ENCODE measurements at regions not wholly inside any gene's neighbourhood (a gene's known extent, or its start where the extent isn't known, plus 50 kb on each side); places are given as distances from the start of the nearest gene placed in this dataset.

- TF ChIP-seq CTCF (IDR thresholded peaks at IDR 0.05; ENCODE audit: poor library complexity, severe bottlenecking): no peak
- no peak for TF ChIP-seq SMC3 (conservative IDR thresholded peaks at IDR 0.05; ENCODE audit: poor library complexity)
- TF ChIP-seq RAD21 (conservative IDR thresholded peaks at IDR 0.05): no peak
- TF ChIP-seq EZH2 (IDR thresholded peaks at IDR 0.05; ENCODE audit: borderline replicate concordance, insufficient read depth, low read length, poor library complexity, severe bottlenecking): no peak
- TF ChIP-seq REST (IDR thresholded peaks at IDR 0.05; ENCODE audit: borderline replicate concordance): no peak
- Histone ChIP-seq H4K20me1 (ENCODE audit: insufficient read depth) (no peaks in the 10 kb centered on the region), H3F3A (ENCODE audit: insufficient read depth, low read length, poor library complexity, severe bottlenecking) (no peaks in the 10 kb centered on the region), H3K4me3 (ENCODE audit: low read length) (no peak overlapping the region), H3K36me3 (ENCODE audit: insufficient read depth, low read length) (no peaks in the 10 kb centered on the region), H3K4me2 (ENCODE audit: low read length) (no peak overlapping the region), H3K9me3 (ENCODE audit: low read length) (no peaks in the 10 kb centered on the region), H3K9me2 (ENCODE audit: insufficient read depth, low read length) (no peaks in the 10 kb centered on the region), H3K79me2 (replicated peaks; ENCODE audit: insufficient read depth, low read length) (no peaks in the 10 kb centered on the region), H2AFZ (ENCODE audit: low read depth, low read length) (no peak overlapping the region), H3K27me3 (ENCODE audit: insufficient read depth, low read depth, low read length) (no peaks in the 10 kb centered on the region), H3K27ac (ENCODE audit: low read length) (no peak overlapping the region), H3K9ac (ENCODE audit: low read length) (no peak overlapping the region)
Observed at GRCh38 chr10:59078978-59079377, 97.5 kb upstream of the PHYHIPL start.

GRCh38 chr10:59079386-59080226, 96.8 kb upstream of the PHYHIPL start:
- Histone ChIP-seq H3K9me2 (ENCODE audit: insufficient read depth, low read length) (no peaks in the 10 kb centered on the region), H3K27me3 (ENCODE audit: insufficient read depth, low read depth, low read length) (no peaks in the 10 kb centered on the region), H3K4me2 (ENCODE audit: low read length) (no peak overlapping the region), H4K20me1 (ENCODE audit: insufficient read depth) (no peaks in the 10 kb centered on the region), H3K9ac (ENCODE audit: low read length) (no peak overlapping the region), H3K79me2 (replicated peaks; ENCODE audit: insufficient read depth, low read length) (no peaks in the 10 kb centered on the region), H3F3A (ENCODE audit: insufficient read depth, low read length, poor library complexity, severe bottlenecking) (no peaks in the 10 kb centered on the region), H3K27ac (ENCODE audit: low read length) (no peak overlapping the region), H3K9me3 (ENCODE audit: low read length) (no peaks in the 10 kb centered on the region), H2AFZ (ENCODE audit: low read depth, low read length) (no peak overlapping the region), H3K4me3 (ENCODE audit: low read length) (no peak overlapping the region), H3K36me3 (ENCODE audit: insufficient read depth, low read length) (no peaks in the 10 kb centered on the region)
- TF ChIP-seq RAD21 (conservative IDR thresholded peaks at IDR 0.05): no peak
- TF ChIP-seq SMC3 (conservative IDR thresholded peaks at IDR 0.05; ENCODE audit: poor library complexity): no peak
- TF ChIP-seq MXI1 (conservative IDR thresholded peaks at IDR 0.05; ENCODE audit: poor library complexity, severe bottlenecking): no peak
- no peak for TF ChIP-seq EZH2 (IDR thresholded peaks at IDR 0.05; ENCODE audit: borderline replicate concordance, insufficient read depth, low read length, poor library complexity, severe bottlenecking)

- TF ChIP-seq EZH2 (IDR thresholded peaks at IDR 0.05; ENCODE audit: borderline replicate concordance, insufficient read depth, low read length, poor library complexity, severe bottlenecking) (no peak), EP300 (conservative IDR thresholded peaks at IDR 0.05; ENCODE audit: poor library complexity, severe bottlenecking) (no peak), POLR2AphosphoS5 (IDR thresholded peaks at IDR 0.05) (no peak), RAD21 (conservative IDR thresholded peaks at IDR 0.05) (no peak), CTCF (IDR thresholded peaks at IDR 0.05; ENCODE audit: poor library complexity, severe bottlenecking) (no peak), SMC3 (conservative IDR thresholded peaks at IDR 0.05; ENCODE audit: poor library complexity) (no peak), REST (IDR thresholded peaks at IDR 0.05; ENCODE audit: borderline replicate concordance) (no peak), MXI1 (conservative IDR thresholded peaks at IDR 0.05; ENCODE audit: poor library complexity, severe bottlenecking) (no peak)
- Histone ChIP-seq H3K9me3 (ENCODE audit: low read length) (no peaks in the 10 kb centered on the region), H3K9me2 (ENCODE audit: insufficient read depth, low read length) (no peaks in the 10 kb centered on the region), H3K4me2 (ENCODE audit: low read length) (no peak overlapping the region), H3K36me3 (ENCODE audit: insufficient read depth, low read length) (no peaks in the 10 kb centered on the region), H3K79me2 (replicated peaks; ENCODE audit: insufficient read depth, low read length) (no peaks in the 10 kb centered on the region), H3F3A (ENCODE audit: insufficient read depth, low read length, poor library complexity, severe bottlenecking) (no peaks in the 10 kb centered on the region), H4K20me1 (ENCODE audit: insufficient read depth) (no peaks in the 10 kb centered on the region), H3K27me3 (ENCODE audit: insufficient read depth, low read depth, low read length) (no peaks in the 10 kb centered on the region), H3K9ac (ENCODE audit: low read length) (no peak overlapping the region), H3K27ac (ENCODE audit: low read length) (no peak overlapping the region), H2AFZ (ENCODE audit: low read depth, low read length) (no peak overlapping the region), H3K4me3 (ENCODE audit: low read length) (no peak overlapping the region)
Observed at GRCh38 chr10:59082249-59082648, 94.2 kb upstream of the PHYHIPL start.
